HEK293 (cell line): ENCODE measurements at regions not wholly inside any gene's neighbourhood (a gene's known extent, or its start where the extent isn't known, plus 50 kb on each side); places are given as distances from the start of the nearest gene placed in this dataset.

Experiments used
- CTCF ChIP-seq: fragments of 450-650 bp; formaldehyde crosslinking; IDR thresholded peaks from 2 replicates; pipeline ENCODE4 v1.5.1; 2016; ENCODE audit warnings: missing biosample characterization, missing genetic modification characterization
- GLIS1 ChIP-seq: fragments of 450-650 bp; formaldehyde crosslinking; IDR thresholded peaks from 2 replicates; pipeline ENCODE4 v1.5.1; 2016; ENCODE audit warnings: missing biosample characterization, missing genetic modification characterization
- MEIS1 ChIP-seq: sonication (generic); formaldehyde crosslinking; IDR thresholded peaks from 2 replicates; pipeline ENCODE4 v1.8.1; 2022; ENCODE audit warnings: missing genetic modification reagents, mild to moderate bottlenecking, borderline replicate concordance
- ZBTB20 ChIP-seq: fragments of 450-650 bp; formaldehyde crosslinking; IDR thresholded peaks from 2 replicates; pipeline ENCODE4 v1.5.1; 2016; ENCODE audit warnings: missing biosample characterization, missing genetic modification characterization
- ZNF416 ChIP-seq: fragments of 450-650 bp; formaldehyde crosslinking; IDR thresholded peaks from 2 replicates; pipeline ENCODE4 v1.5.1; 2016; ENCODE audit warnings: missing biosample characterization, missing genetic modification characterization
- ZNF843 ChIP-seq: fragments of 450-650 bp; formaldehyde crosslinking; IDR thresholded peaks from 2 replicates; pipeline ENCODE4 v1.5.1; 2016; ENCODE audit warnings: missing biosample characterization, missing genetic modification characterization

- no peak for TF ChIP-seq ZBTB20 (tag by site-specific recombination)
- TF ChIP-seq CTCF, result no peak
- no peak for TF ChIP-seq MEIS1 (CRISPR knock-in tag)
- TF ChIP-seq ZNF843 (tag by site-specific recombination), result no peak
- TF ChIP-seq ZNF416 (tag by site-specific recombination), result no peak
- no peak for TF ChIP-seq GLIS1 (tag by site-specific recombination)
Observed at GRCh38 chr6:147053311-147053921, 150.8 kb upstream of the STXBP5 start.
